ENCODE measurements at regions not wholly inside any gene's neighbourhood (a gene's known extent, or its start where the extent isn't known, plus 50 kb on each side); places are given as distances from the start of the nearest gene placed in this dataset.

DNA sequence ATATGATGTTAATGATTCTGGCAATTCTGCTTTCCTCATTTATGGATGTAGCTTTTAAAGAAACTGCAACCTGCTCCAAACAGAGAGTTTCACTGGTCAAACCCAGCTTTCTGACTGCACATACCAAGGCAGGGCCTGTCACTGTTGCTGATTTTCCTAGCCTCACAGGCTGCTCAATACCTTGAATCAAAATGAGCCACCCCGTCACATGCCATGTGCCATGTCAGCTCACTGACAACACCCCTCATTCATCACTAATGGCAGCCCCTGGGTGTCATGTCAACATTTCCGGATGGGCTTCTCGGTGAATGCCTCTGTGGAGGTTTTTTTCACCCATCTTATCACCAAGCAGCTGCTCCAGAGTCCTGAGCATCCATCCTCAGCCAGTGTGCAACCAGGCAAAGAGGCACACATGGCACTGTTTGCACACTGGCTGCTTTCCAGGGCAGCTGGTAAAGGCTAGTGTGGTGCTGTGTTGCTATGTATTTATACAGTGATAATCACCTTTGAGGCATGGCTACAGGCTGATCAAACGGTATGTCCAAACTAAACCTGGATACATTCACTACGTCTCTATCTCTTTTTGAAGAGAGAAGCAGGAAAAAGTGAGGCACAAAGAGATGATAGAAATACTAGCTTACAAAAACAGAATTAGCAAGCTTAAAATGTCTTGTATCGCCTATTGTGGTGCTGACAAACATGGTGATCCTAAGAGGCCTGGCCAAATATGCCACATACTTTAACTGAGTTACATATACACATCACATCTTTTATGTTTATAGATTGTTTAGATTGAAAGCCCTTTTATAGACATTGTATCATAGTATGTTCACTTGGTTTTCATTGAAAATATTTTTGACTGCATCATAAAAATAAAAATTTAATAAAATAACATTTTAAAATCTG lies 94.6 kb upstream of the INPP4B start:
- Mint-ChIP-seq H3K4me3 (no peak overlapping the region), H3K9me3 (peaks cover 0 to 3% (median 0%) of the 10 kb centered on the region in 11 donors), H3K36me3 (no peaks in the 10 kb centered on the region), H3K27ac (no peak overlapping the region), H3K27me3 (peaks cover 0 to 25% (median 6%) of the 10 kb centered on the region in 5 donors), H3K4me1 (no peaks in the 10 kb centered on the region)
- DNase-seq (no peak), ATAC-seq (no peak)
- ChIA-PET POLR2A (no interaction called here), CTCF (no interaction called here)
- H3K27ac ChIP-seq (ENCODE audit: low read depth, low read length) = no peak overlapping the region
- H3K27me3 ChIP-seq (ENCODE audit: control insufficient read depth in 2 of 2, insufficient read depth in 2 of 2, low read length in 2 of 2) = no peaks in the 10 kb centered on the region
- no peak overlapping the region for H3K4me3 ChIP-seq (ENCODE audit: low read length)
- no peaks in the 10 kb centered on the region for H3K4me1 ChIP-seq (ENCODE audit: control insufficient read depth in 2 of 2, insufficient read depth in 2 of 2, low read length in 2 of 2)
- no peaks in the 10 kb centered on the region for H3K9me3 ChIP-seq (ENCODE audit: control insufficient read depth in 2 of 3, low read length in 3 of 3)
- intact Hi-C loops (cut with micrococcal nuclease) = no loop called here
- H3K36me3 ChIP-seq (ENCODE audit: control insufficient read depth in 2 of 3, insufficient read depth in 3 of 3, low read length in 3 of 3) = no peaks in the 10 kb centered on the region

DNA sequence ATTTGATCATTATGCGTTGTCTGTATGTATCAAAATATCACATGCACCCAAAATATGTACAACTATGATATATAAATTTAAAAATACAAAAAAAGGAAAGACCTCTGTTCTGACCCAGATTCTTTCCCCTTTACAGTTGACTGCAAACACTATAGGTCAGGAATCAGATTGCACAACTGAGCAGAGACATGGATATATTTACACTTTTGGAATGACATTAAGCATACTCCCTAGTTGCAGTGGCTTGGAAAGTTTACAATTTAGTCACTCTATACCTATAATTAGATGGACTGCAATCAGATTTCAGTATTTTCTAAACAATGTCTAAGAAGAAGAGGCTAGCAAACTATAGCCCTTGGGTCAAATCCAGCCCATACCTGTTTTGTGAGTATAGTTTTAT lies 98.5 kb upstream of the INPP4B start:
- H3K27ac ChIP-seq (ENCODE audit: low read depth, low read length) = no peak overlapping the region
- Mint-ChIP-seq H3K4me1 (no peaks in the 10 kb centered on the region), H3K27me3 (peaks cover 0 to 48% (median 23%) of the 10 kb centered on the region in 5 donors), H3K27ac (no peak overlapping the region), H3K9me3 (peaks cover 0 to 22% (median 9%) of the 10 kb centered on the region in 11 donors), H3K4me3 (no peak overlapping the region), H3K36me3 (peaks cover 0 to 8% (median 0%) of the 10 kb centered on the region in 5 donors)
- peaks cover 0 to 4% (median 0%) of the 10 kb centered on the region in 3 experiments for H3K9me3 ChIP-seq (ENCODE audit: control insufficient read depth in 2 of 3, low read length in 3 of 3)
- no peaks in the 10 kb centered on the region for H3K4me1 ChIP-seq (ENCODE audit: control insufficient read depth in 2 of 2, insufficient read depth in 2 of 2, low read length in 2 of 2)
- no peaks in the 10 kb centered on the region for H3K36me3 ChIP-seq (ENCODE audit: control insufficient read depth in 2 of 3, insufficient read depth in 3 of 3, low read length in 3 of 3)
- DNase-seq = no peak
- ChIA-PET CTCF (no interaction called here), POLR2A (no interaction called here)
- no peaks in the 10 kb centered on the region for H3K27me3 ChIP-seq (ENCODE audit: control insufficient read depth in 2 of 2, insufficient read depth in 2 of 2, low read length in 2 of 2)
- intact Hi-C loops (cut with micrococcal nuclease) = no loop called here
- ATAC-seq = no peak
- H3K4me3 ChIP-seq (ENCODE audit: low read length) = no peak overlapping the region

- CTCF ChIA-PET = no interaction called here
Observed at GRCh38 chr4:142952821-142953580, 106.9 kb upstream of the INPP4B start.

GRCh38 chr4:142954415-142954814 lies 108.3 kb upstream of the INPP4B start:
- H3K4me3 Mint-ChIP-seq = no peak overlapping the region
- DNase-seq (no peak), ATAC-seq (no peak)
- ChIA-PET POLR2A (no interaction called here), CTCF (no interaction called here)
- peaks cover 0 to 4% (median 4%) of the 10 kb centered on the region in 5 donors for H3K36me3 Mint-ChIP-seq
- Histone ChIP-seq H3K36me3 (ENCODE audit: control insufficient read depth in 2 of 3, insufficient read depth in 3 of 3, low read length in 3 of 3) (no peaks in the 10 kb centered on the region), H3K4me3 (ENCODE audit: low read length) (no peak overlapping the region), H3K4me1 (ENCODE audit: control insufficient read depth in 2 of 2, insufficient read depth in 2 of 2, low read length in 2 of 2) (no peaks in the 10 kb centered on the region), H3K27ac (ENCODE audit: low read depth, low read length) (no peak overlapping the region), H3K9me3 (ENCODE audit: control insufficient read depth in 2 of 3, low read length in 3 of 3) (no peaks in the 10 kb centered on the region), H3K27me3 (ENCODE audit: control insufficient read depth in 2 of 2, insufficient read depth in 2 of 2, low read length in 2 of 2) (no peaks in the 10 kb centered on the region)
- peaks cover 4 to 13% (median 8%) of the 10 kb centered on the region in 5 donors for H3K27me3 Mint-ChIP-seq
- H3K9me3 Mint-ChIP-seq = peaks cover 0 to 19% (median 8%) of the 10 kb centered on the region in 11 donors
- intact Hi-C loops (cut with micrococcal nuclease) = no loop called here
- no peak overlapping the region for H3K27ac Mint-ChIP-seq
- no peaks in the 10 kb centered on the region for H3K4me1 Mint-ChIP-seq

More at GRCh38 chr4:142952821-142953580, 106.9 kb upstream of the INPP4B start:
- Mint-ChIP-seq H3K4me1 (no peaks in the 10 kb centered on the region), H3K27ac (no peak overlapping the region), H3K9me3 (peaks cover 5 to 19% (median 11%) of the 10 kb centered on the region in 11 donors), H3K27me3 (peaks cover 2 to 22% (median 15%) of the 10 kb centered on the region in 5 donors), H3K36me3 (peaks cover 0 to 4% (median 4%) of the 10 kb centered on the region in 5 donors), H3K4me3 (no peak overlapping the region)
- Histone ChIP-seq H3K27ac (ENCODE audit: low read depth, low read length) (no peak overlapping the region), H3K27me3 (ENCODE audit: control insufficient read depth in 2 of 2, insufficient read depth in 2 of 2, low read length in 2 of 2) (no peaks in the 10 kb centered on the region), H3K4me3 (ENCODE audit: low read length) (no peak overlapping the region), H3K9me3 (ENCODE audit: control insufficient read depth in 2 of 3, low read length in 3 of 3) (no peaks in the 10 kb centered on the region), H3K4me1 (ENCODE audit: control insufficient read depth in 2 of 2, insufficient read depth in 2 of 2, low read length in 2 of 2) (no peaks in the 10 kb centered on the region), H3K36me3 (ENCODE audit: control insufficient read depth in 2 of 3, insufficient read depth in 3 of 3, low read length in 3 of 3) (no peaks in the 10 kb centered on the region)
- DNase-seq (no peak), ATAC-seq (no peak)
- POLR2A ChIA-PET = no interaction called here
- intact Hi-C loops (cut with micrococcal nuclease) = no loop called here

- Mint-ChIP-seq H3K36me3 (peaks cover 0 to 4% (median 4%) of the 10 kb centered on the region in 5 donors), H3K9me3 (peaks cover 0 to 19% (median 7%) of the 10 kb centered on the region in 11 donors), H3K27ac (no peak overlapping the region), H3K27me3 (peaks cover 4 to 13% (median 8%) of the 10 kb centered on the region in 5 donors), H3K4me1 (no peaks in the 10 kb centered on the region), H3K4me3 (no peak overlapping the region)
- ChIA-PET CTCF (no interaction called here), POLR2A (no interaction called here)
- no peaks in the 10 kb centered on the region for H3K9me3 ChIP-seq (ENCODE audit: control insufficient read depth in 2 of 3, low read length in 3 of 3)
- no peak overlapping the region for H3K27ac ChIP-seq (ENCODE audit: low read depth, low read length)
- intact Hi-C loops (cut with micrococcal nuclease) = no loop called here
- H3K4me3 ChIP-seq (ENCODE audit: low read length) = no peak overlapping the region
- H3K4me1 ChIP-seq (ENCODE audit: control insufficient read depth in 2 of 2, insufficient read depth in 2 of 2, low read length in 2 of 2) = no peaks in the 10 kb centered on the region
- no peaks in the 10 kb centered on the region for H3K36me3 ChIP-seq (ENCODE audit: control insufficient read depth in 2 of 3, insufficient read depth in 3 of 3, low read length in 3 of 3)
- DNase-seq = no peak
- no peaks in the 10 kb centered on the region for H3K27me3 ChIP-seq (ENCODE audit: control insufficient read depth in 2 of 2, insufficient read depth in 2 of 2, low read length in 2 of 2)
- no peak for ATAC-seq
Observed at GRCh38 chr4:142955501-142955900, 109.4 kb upstream of the INPP4B start.

GRCh38 chr4:142959173-142959572 lies 113.1 kb upstream of the INPP4B start:
- H3K27me3 Mint-ChIP-seq = peaks cover 4 to 29% (median 18%) of the 10 kb centered on the region in 5 donors
- H3K36me3 ChIP-seq (ENCODE audit: control insufficient read depth in 2 of 3, insufficient read depth in 3 of 3, low read length in 3 of 3) = no peaks in the 10 kb centered on the region
- no peak overlapping the region for H3K27ac ChIP-seq (ENCODE audit: low read depth, low read length)
- peaks cover 0 to 5% (median 4%) of the 10 kb centered on the region in 5 donors for H3K36me3 Mint-ChIP-seq
- no peaks in the 10 kb centered on the region for H3K9me3 ChIP-seq (ENCODE audit: control insufficient read depth in 2 of 3, low read length in 3 of 3)
- peaks cover 0 to 4% (median 0%) of the 10 kb centered on the region in 7 donors for H3K4me1 Mint-ChIP-seq
- CTCF ChIA-PET = interaction anchor here (0.6 kb wide), 1 partner anchor 1255 kb away, joined by 7 read pairs; no protein-coding TSS in a partner anchor
- H3K9me3 Mint-ChIP-seq = peaks cover 0 to 16% (median 6%) of the 10 kb centered on the region in 11 donors
- no peak overlapping the region for H3K4me3 Mint-ChIP-seq
- POLR2A ChIA-PET = no interaction called here
- DNase-seq (no peak), ATAC-seq (no peak)
- intact Hi-C loops (cut with micrococcal nuclease) = no loop called here
- H3K27ac Mint-ChIP-seq = no peak overlapping the region
- no peak overlapping the region for H3K4me3 ChIP-seq (ENCODE audit: low read length)
- H3K27me3 ChIP-seq (ENCODE audit: control insufficient read depth in 2 of 2, insufficient read depth in 2 of 2, low read length in 2 of 2) = no peaks in the 10 kb centered on the region
- H3K4me1 ChIP-seq (ENCODE audit: control insufficient read depth in 2 of 2, insufficient read depth in 2 of 2, low read length in 2 of 2) = no peaks in the 10 kb centered on the region
